H54 (cell line): ENCODE measurements at regions not wholly inside any gene's neighbourhood (a gene's known extent, or its start where the extent isn't known, plus 50 kb on each side); places are given as distances from the start of the nearest gene placed in this dataset.

Source experiments
- DNase-seq: peaks from one replicate; pipeline ENCODE4 v3.0.0; 2011; ENCODE audit warnings: low spot score, mixed read lengths; ENCODE audit not compliant: insufficient read length
- FAIRE-seq: peaks from 3 replicates; lab custom pipeline; 2011; peaks lifted over from hg19 to GRCh38; lab: Jason Lieb, UNC
- POLR2A ChIP-seq: IDR thresholded peaks from 2 replicates; pipeline ENCODE4 v1.6.1; 2011; ENCODE audit warnings: low read depth, mild to moderate bottlenecking, low read length

DNA sequence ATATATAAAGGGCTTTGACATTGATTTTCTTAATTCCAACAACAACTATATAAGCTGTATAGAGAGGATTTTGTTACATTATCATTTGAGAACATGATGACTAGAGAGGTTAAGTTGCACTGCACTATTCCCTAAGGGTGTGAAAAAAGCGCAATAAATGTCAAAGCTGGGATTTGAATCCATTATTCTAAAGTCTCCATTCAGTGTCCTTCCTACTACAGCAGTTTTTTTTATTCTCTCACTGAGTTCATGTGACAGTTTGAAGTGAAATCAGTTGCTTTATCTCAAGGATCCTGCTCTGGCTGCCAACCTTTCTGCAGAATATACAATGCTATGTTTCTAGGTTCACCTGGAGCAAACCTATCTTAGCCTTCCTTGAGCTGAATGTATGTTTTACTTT lies 177.5 kb downstream of the ANKRD50 start:
- TF ChIP-seq POLR2A: no peak
- FAIRE-seq (no peak), DNase-seq (no peak)

DNA sequence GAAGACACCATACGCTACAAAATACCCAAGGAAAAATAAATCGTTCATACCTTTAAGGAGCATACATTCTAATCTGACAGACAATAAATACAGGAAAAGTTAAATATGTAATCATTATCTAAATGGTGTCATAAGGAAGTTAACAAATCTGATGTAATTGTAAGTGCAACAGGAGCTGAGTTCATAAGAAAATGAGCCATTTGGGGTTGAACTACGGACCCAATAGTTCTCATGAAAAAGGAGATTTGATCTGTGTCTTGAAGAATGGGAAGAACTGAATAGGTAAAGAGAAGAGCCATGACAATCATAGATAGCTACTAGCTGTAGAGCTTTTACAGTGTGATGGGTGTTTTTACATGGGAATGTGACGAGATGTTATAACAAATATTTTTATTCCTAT lies 175.6 kb downstream of the ANKRD50 start:
- DNase-seq: no peak
- no peak for FAIRE-seq
- TF ChIP-seq POLR2A: no peak

DNA sequence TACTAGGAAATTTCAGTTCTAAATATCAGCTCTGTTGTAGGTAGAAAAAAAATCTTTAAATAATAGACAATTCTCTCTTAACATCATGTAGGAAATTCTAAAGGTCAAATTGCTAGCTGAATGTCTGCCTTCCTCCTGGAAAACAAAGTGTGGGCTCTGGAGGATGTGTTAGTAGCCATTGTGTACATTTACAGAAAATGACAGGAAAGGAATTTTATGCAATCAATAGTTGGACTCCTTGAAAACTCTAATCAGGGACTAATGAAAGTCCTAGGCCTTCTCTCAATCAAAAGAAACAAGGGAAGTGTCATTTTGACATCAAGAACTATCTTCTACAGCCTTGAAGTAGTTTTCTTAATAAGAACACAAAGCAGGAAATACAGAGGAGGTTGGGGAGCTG lies 174.6 kb downstream of the ANKRD50 start:
- FAIRE-seq (no peak), DNase-seq (no peak)
- TF ChIP-seq POLR2A: no peak

DNA sequence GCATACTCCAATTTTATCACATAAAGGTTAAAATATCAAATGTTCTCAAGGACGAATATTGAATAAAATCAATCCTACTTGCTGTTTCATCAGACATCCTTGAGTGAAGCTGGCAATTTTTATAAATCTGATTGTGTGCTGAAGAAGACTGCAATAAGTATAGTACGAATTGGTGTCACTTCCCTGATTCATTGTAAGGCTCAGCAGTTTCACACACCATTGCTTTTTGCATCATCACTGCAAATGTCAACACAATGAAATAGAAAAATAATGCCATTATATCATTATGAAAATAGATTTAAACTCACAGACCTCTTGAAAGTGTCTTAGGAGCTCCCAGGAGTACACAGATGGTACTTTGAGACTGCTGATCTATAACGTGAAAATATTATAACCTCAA lies 172.5 kb downstream of the ANKRD50 start:
- DNase-seq (no peak), FAIRE-seq (no peak)
- TF ChIP-seq POLR2A: no peak

DNA sequence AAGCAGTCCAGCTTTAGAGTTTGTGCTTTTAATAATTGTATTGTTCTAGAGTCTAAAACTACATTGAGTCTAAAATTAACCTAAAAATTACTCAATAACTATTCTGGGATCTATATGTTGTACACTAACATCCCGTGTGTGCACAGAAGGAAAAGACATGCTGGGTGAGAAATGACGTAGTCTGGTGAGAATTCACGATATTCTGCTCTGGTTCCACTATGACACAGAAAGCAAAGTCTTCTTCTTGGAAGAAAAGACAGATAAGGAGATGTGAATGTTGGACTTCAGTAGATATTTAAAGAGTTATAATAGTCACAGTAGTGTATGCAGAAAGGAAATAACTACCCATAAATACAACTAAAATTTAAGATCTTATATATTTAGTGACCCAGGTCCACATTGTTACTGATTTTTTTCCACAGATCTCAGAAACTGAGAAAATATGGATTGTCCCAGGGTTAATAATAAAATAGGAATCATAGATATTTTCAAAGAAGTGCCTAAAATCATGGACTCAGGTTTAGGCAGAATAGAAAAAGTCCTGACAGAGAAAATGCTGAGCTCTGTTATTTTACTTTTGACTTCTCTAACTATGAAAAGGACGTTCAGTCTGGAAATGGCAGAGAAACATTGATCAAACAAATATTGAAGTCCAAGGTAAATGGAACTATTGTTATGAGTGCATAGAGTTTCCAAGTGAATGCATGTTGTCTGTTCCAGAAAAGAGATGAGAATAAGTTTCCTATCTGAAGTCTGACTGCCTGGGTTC lies 170.7 kb downstream of the ANKRD50 start:
- no peak for TF ChIP-seq POLR2A
- no peak for FAIRE-seq

DNA sequence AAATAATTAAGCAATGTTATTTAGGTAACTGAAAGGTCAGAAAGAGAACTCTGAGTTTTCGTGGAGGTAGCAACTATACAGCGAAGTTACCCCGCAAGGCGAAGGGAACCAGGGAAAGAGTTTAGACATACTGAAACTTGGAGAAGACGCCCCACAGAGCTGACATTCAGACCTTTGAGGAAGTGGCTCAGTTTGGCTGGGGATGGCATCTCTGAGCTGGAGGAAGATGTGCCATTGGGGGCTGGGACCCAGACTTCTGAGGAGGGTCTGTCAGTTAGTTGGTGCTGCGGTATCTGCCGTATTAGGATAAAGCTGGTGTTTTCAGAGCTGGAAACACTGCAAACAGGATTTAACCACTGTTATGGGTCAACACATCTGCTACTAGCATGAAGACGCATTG lies 156.6 kb downstream of the ANKRD50 start:
- FAIRE-seq (no peak), DNase-seq (no peak)
- TF ChIP-seq POLR2A: no peak

More for the DNA sequence above, 170.7 kb downstream of the ANKRD50 start:
- no peak for DNase-seq

DNA sequence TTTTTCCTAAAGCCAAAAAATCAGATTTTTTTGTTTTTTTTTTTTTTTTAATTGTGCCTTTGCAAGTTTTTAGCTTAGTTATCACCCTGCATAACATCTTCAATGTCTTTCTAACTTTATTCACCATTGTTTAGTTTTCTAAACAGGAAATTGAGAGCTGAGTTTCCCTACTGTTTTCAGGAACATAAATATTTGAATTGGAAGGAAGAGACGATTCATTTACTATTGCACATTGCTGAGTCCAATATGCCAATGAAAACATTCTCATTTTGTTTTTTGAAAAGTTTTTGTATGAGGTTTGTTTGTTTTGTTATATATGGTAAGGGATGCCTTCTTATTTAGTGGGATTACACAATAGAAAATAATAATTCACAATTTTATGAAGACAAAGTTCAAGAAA lies 148.4 kb downstream of the ANKRD50 start:
- no peak for FAIRE-seq
- no peak for DNase-seq
- TF ChIP-seq POLR2A: no peak

DNA sequence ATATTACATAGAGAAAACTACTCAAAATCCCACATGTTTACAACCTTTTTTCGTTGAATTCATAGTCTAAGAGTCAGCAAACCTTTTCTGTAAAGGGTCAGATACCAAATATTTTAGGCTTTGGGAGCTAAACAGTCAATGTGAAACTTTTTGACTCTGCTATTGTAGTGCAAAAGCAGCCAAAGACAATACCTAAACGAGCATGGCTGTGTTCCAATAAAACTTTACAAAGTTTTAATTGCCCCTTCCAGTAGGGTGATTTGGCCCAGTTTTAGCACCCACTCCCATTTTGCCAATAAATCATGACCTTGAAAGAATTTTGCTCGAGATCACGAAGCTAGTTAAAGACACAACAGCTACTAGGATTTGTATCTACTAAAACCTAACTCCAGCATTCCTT lies 147.2 kb downstream of the ANKRD50 start:
- FAIRE-seq (no peak), DNase-seq (no peak)
- no peak for TF ChIP-seq POLR2A

DNA sequence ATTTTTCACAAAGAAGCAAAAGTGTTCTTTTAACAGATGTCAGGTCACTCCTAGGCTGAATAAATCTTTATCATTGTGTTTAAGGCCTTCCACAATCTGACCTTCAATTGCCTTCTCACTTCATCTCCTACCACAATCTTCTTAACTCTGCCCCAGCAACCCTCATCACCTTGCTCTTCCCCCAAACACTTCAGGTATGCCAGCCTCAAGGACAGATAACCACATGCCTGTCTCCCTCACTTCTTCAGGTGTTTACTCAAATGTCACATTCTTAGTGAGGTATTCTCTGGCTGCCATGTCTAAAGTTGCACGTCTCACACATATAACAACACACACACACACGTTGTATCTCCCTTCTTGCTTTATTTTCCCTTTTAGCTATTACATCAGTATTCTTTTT lies 146.5 kb downstream of the ANKRD50 start:
- FAIRE-seq: no peak
- DNase-seq: no peak
- no peak for TF ChIP-seq POLR2A

DNA sequence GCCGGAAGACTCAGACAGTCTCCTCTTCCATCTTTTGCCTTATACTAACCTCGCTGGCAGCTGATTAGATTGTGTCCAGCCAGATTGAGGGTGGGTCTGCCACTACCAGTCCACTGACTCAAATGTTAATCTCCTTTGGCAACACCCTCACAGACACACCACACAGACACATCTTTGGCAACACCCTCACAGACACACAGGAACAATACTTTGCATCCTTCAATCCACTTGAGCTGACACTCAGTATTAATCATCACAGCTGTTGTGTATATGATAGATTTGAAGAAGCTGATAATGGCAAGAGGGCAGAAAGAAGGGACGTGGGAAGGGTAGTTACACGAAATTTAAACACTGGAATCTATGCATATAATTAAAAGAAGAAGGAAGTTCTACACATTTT lies 139.5 kb downstream of the ANKRD50 start:
- no peak for DNase-seq
- no peak for TF ChIP-seq POLR2A

DNA sequence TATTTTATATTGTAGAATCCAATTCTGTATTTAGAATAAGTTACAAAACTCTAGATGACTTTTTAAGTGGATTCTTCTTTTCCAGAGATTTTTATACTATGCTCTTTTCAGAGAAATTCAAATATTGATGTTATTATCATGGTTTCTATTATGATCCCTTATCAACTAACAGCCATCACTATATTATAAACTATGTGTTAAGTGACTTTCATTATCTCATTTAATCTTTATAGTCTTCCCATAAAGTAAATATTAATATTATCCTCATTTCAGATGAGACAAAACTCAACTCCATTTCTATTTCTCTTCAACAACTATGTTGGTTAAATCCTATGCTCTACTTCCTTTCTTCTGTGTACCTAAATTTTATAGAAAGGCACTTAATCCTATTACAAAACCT lies 132.6 kb downstream of the ANKRD50 start:
- FAIRE-seq: no peak
- no peak for TF ChIP-seq POLR2A
- no peak for DNase-seq

More for the DNA sequence above, 139.5 kb downstream of the ANKRD50 start:
- FAIRE-seq: no peak

DNA sequence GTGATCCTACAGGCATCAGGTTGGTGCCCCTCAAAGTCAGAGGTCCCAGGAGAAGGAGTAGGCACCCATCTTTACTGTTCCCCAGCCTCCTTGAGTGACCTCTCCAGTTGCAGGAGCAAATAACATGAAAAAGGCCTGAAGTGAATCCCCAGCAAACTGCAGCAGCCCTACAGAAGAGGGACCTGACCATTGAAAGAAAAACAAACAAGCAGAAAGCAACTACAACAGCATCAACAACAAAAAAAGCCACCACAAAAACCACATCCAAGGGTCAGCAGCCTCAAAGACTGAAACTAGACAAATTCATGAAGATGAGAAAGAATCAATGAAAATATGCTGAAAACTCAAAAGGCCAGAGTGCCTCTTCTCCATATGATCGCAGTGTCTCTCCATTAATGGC lies 128.7 kb downstream of the ANKRD50 start:
- no peak for TF ChIP-seq POLR2A
- FAIRE-seq (no peak), DNase-seq (no peak)

DNA sequence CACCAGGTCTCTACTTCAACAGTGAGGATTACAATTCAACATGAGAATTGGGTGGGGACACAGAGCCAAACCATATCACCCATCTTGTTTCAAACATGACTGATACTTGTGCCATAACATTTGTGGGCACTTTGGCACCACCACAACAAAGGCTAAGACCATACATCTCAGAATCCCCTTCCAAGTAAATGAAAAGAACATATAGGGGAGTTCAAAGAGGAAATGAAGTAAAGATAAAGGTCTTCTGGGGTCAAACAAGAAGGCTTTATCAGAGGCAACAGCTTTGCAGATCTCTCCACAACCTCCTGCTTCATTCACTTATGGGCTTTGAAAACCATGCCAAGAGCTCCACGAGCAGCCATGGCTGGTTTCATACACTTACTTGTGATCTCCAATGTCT lies 122.7 kb downstream of the ANKRD50 start:
- DNase-seq (no peak), FAIRE-seq (no peak)
- TF ChIP-seq POLR2A: no peak

DNA sequence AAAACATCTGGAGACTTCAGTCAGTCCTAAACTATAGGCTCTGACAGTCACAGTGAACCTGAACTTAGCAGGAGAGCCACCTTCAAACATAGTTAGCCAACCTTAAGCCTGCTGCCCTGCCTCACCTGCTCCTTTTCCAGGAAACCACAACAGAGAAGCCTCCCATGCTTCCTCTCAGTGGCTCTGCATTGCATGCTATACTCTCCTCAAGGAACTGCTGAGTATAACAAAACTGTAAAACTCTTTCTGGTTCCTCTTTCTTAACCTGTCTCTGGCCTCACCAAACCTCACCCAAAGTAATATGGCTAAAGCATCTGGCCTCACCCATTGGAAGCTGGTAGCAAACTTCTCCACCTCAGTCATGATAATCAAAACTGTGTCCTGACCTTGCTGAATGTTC lies 122.1 kb downstream of the ANKRD50 start:
- DNase-seq (no peak), FAIRE-seq (no peak)
- TF ChIP-seq POLR2A: no peak

DNA sequence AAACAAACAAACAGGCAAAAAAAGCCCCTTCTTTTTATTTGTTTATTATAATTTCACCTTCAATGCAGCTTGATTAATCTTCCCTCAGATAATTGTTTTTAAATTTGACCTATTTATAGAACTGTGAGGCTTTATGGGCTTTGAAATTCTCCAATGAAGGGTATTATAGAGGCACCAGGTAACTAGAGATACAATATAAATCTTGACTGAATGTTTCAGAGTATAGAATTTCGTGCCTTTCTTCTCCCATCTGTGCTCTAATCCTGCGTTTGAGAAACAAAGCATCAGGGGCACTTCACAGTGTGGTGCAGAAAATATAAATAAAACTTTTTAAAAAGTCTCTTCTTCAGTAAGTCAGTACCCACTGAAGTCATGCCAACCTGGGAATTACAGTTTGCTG lies 120.9 kb downstream of the ANKRD50 start:
- no peak for DNase-seq
- FAIRE-seq: no peak
- no peak for TF ChIP-seq POLR2A
